Common myeloid progenitor, CD34-positive (primary cell): ENCODE measurements at regions not wholly inside any gene's neighbourhood (a gene's known extent, or its start where the extent isn't known, plus 50 kb on each side); places are given as distances from the start of the nearest gene placed in this dataset.

Experiments used
- CTCF ChIA-PET: fragments of 350-600 bp; sonication (Branson Sonifier 250); formaldehyde crosslinking; loops from one replicate; lab custom pipeline; 2021; ENCODE audit warnings: antibody characterized with exemption; lab: Charles Lee
- POLR2A ChIA-PET: fragments of 350-600 bp; sonication (Branson Sonifier 250); formaldehyde crosslinking; loops from one replicate; lab custom pipeline; 2021; ENCODE audit warnings: antibody characterized with exemption; lab: Charles Lee
- DNase-seq, 3 donors: peaks; one replicate each; pipeline versions ENCODE4 v3.0.0 to v3.0.0-alpha.2; 2013
- H3K27ac ChIP-seq, 2 experiments: 1 replicate in 1 of 2; 2 replicates in 1 of 2; pipeline ENCODE4 v1.7.0; 2013; ENCODE audit warnings: inconsistent platforms in 2 of 2, low read length in 2 of 2, mild to moderate bottlenecking in 2 of 2, low read depth in 1 of 2, moderate library complexity in 1 of 2; ENCODE audit not compliant: severe bottlenecking in 2 of 2, insufficient read depth in 1 of 2, poor library complexity in 1 of 2
- H3K27me3 ChIP-seq, 5 experiments: replicated peaks in 2 of 5; 1 replicate in 3 of 5; 2 replicates in 2 of 5; pipeline versions ENCODE4 v1.6.1 to v1.7.0; 2013; ENCODE audit warnings: low read length in 4 of 5, mild to moderate bottlenecking in 2 of 5, moderate library complexity in 2 of 5, inconsistent platforms in 1 of 5; ENCODE audit not compliant: insufficient read depth in 5 of 5, control insufficient read depth in 4 of 5
- H3K36me3 ChIP-seq, 4 experiments: 1 replicate in 2 of 4; 2 replicates in 2 of 4; pipeline versions ENCODE4 v1.6.1 to v1.7.0; 2013; ENCODE audit warnings: low read length in 3 of 4, control low read depth in 1 of 4, mild to moderate bottlenecking in 1 of 4; ENCODE audit not compliant: control insufficient read depth in 4 of 4, insufficient read depth in 4 of 4
- H3K4me1 ChIP-seq, 4 experiments: 1 replicate in 3 of 4; 2 replicates in 1 of 4; pipeline versions ENCODE4 v1.6.1 to v1.7.1; 2013; ENCODE audit warnings: low read length in 3 of 4, mild to moderate bottlenecking in 3 of 4, control low read depth in 1 of 4, inconsistent platforms in 1 of 4, moderate library complexity in 1 of 4; ENCODE audit not compliant: control insufficient read depth in 4 of 4, insufficient read depth in 4 of 4; ENCODE audit errors: control extremely low read depth in 1 of 4
- H3K4me3 ChIP-seq, 7 experiments: 1 replicate in 4 of 7; 2 replicates in 3 of 7; pipeline versions ENCODE4 v1.5.1 to v1.7.0; 2013; ENCODE audit warnings: mild to moderate bottlenecking in 7 of 7, low read length in 6 of 7, moderate library complexity in 6 of 7, inconsistent platforms in 2 of 7, low read depth in 2 of 7, control low read depth in 1 of 7; ENCODE audit not compliant: insufficient read depth in 4 of 7, control insufficient read depth in 1 of 7; ENCODE audit errors: extremely low read depth in 1 of 7
- H3K9me3 ChIP-seq, 5 experiments: 1 replicate in 4 of 5; 2 replicates in 1 of 5; pipeline versions ENCODE4 v1.6.1 to v1.7.1; 2013; ENCODE audit warnings: low read length in 4 of 5, mild to moderate bottlenecking in 2 of 5, inconsistent platforms in 1 of 5, low read depth in 1 of 5, moderate library complexity in 1 of 5; ENCODE audit not compliant: control insufficient read depth in 4 of 5, insufficient read depth in 2 of 5; ENCODE audit errors: control extremely low read depth in 1 of 5
- WGBS: methylation state at CpG from one replicate; pipeline ENCODE4 v1.1.5; 2013; ENCODE audit not compliant: insufficient coverage; 5-methylcytosine and 5-hydroxymethylcytosine counted together

GRCh38 chr14:26261368-26262122 lies 336.3 kb downstream of the NOVA1 start:
- Histone ChIP-seq H3K27ac (no peak overlapping the region), H3K36me3 (no peaks in the 10 kb centered on the region), H3K27me3 (peaks cover 0 to 35% (median 5%) of the 10 kb centered on the region in 5 experiments), H3K4me3 (no peak overlapping the region), H3K4me1 (no peaks in the 10 kb centered on the region), H3K9me3 (peaks cover 0 to 4% (median 0%) of the 10 kb centered on the region in 5 experiments)
- ChIA-PET CTCF (no interaction called here), POLR2A (no interaction called here)
- no CpG with 5 or more reads among the region's 1 CpG for WGBS
- no peak for DNase-seq

GRCh38 chr14:26255213-26255612 lies 342.6 kb downstream of the NOVA1 start:
- Histone ChIP-seq H3K4me1 (no peaks in the 10 kb centered on the region), H3K27ac (no peak overlapping the region), H3K9me3 (peaks cover 0 to 4% (median 0%) of the 10 kb centered on the region in 5 experiments), H3K36me3 (no peaks in the 10 kb centered on the region), H3K4me3 (no peak overlapping the region), H3K27me3 (peaks cover 0 to 27% (median 6%) of the 10 kb centered on the region in 5 experiments)
- CTCF ChIA-PET, result no interaction called here
- POLR2A ChIA-PET, result no interaction called here
- DNase-seq, result peak in 1 of 3 donors; percentile 3
- 8% methylated on average over 2 of the region's 2 CpGs for whole genome bisulfite sequencing

- no peaks in the 10 kb centered on the region for H3K36me3 ChIP-seq
- H3K4me3 ChIP-seq, result no peak overlapping the region
- H3K27ac ChIP-seq, result no peak overlapping the region
- no peaks in the 10 kb centered on the region for H3K4me1 ChIP-seq
- H3K27me3 ChIP-seq, result peaks cover 0 to 25% (median 6%) of the 10 kb centered on the region in 5 experiments
- ChIA-PET CTCF (no interaction called here), POLR2A (no interaction called here)
- no peak for DNase-seq
- H3K9me3 ChIP-seq, result no peaks in the 10 kb centered on the region
Measured at GRCh38 chr14:26252176-26252575, 345.7 kb downstream of the NOVA1 start.

GRCh38 chr14:26233118-26233517 lies 364.7 kb downstream of the NOVA1 start:
- peak in 1 of 3 donors; percentile 1 for DNase-seq
- H3K27me3 ChIP-seq, result peaks cover 0 to 54% (median 11%) of the 10 kb centered on the region in 5 experiments
- H3K36me3 ChIP-seq, result no peaks in the 10 kb centered on the region
- POLR2A ChIA-PET, result no interaction called here
- CTCF ChIA-PET, result no interaction called here
- no CpG with 5 or more reads among the region's 1 CpG for WGBS
- H3K4me1 ChIP-seq, result no peaks in the 10 kb centered on the region
- no peak overlapping the region for H3K27ac ChIP-seq
- no peaks in the 10 kb centered on the region for H3K9me3 ChIP-seq
- H3K4me3 ChIP-seq, result no peak overlapping the region

GRCh38 chr14:26218861-26219260 lies 379.0 kb downstream of the NOVA1 start:
- H3K4me1 ChIP-seq, result no peaks in the 10 kb centered on the region
- no peak overlapping the region for H3K4me3 ChIP-seq
- no peaks in the 10 kb centered on the region for H3K36me3 ChIP-seq
- no peak overlapping the region for H3K27ac ChIP-seq
- POLR2A ChIA-PET, result no interaction called here
- peaks cover 0 to 5% (median 0%) of the 10 kb centered on the region in 5 experiments for H3K9me3 ChIP-seq
- CTCF ChIA-PET, result no interaction called here
- H3K27me3 ChIP-seq, result peaks cover 0 to 70% (median 42%) of the 10 kb centered on the region in 5 experiments
- DNase-seq, result no peak
- WGBS, result 29% methylated on average over 1 of the region's 2 CpGs

- no peak overlapping the region for H3K27ac ChIP-seq
- no peaks in the 10 kb centered on the region for H3K4me1 ChIP-seq
- no peak overlapping the region for H3K4me3 ChIP-seq
- peaks cover 5 to 75% (median 45%) of the 10 kb centered on the region in 5 experiments for H3K27me3 ChIP-seq
- DNase-seq, result no peak
- peaks cover 0 to 5% (median 0%) of the 10 kb centered on the region in 5 experiments for H3K9me3 ChIP-seq
- CTCF ChIA-PET, result no interaction called here
- WGBS, result no CpG with 5 or more reads among the region's 2 CpGs
- POLR2A ChIA-PET, result no interaction called here
- no peaks in the 10 kb centered on the region for H3K36me3 ChIP-seq
Measured at GRCh38 chr14:26217778-26218177, 380.1 kb downstream of the NOVA1 start.

- 100% methylated on average over 2 of the region's 5 CpGs for WGBS
- POLR2A ChIA-PET, result no interaction called here
- no peak overlapping the region for H3K4me3 ChIP-seq
- no peaks in the 10 kb centered on the region for H3K36me3 ChIP-seq
- H3K4me1 ChIP-seq, result no peaks in the 10 kb centered on the region
- no peak for DNase-seq
- CTCF ChIA-PET, result no interaction called here
- peaks cover 0 to 5% (median 0%) of the 10 kb centered on the region in 5 experiments for H3K9me3 ChIP-seq
- H3K27me3 ChIP-seq, result peaks cover 5 to 75% (median 36%) of the 10 kb centered on the region in 5 experiments
- H3K27ac ChIP-seq, result no peak overlapping the region
Measured at GRCh38 chr14:26216786-26217185, 381.0 kb downstream of the NOVA1 start.
